ENCODE measurements at regions not wholly inside any gene's neighbourhood (a gene's known extent, or its start where the extent isn't known, plus 50 kb on each side); places are given as distances from the start of the nearest gene placed in this dataset.

- no peaks in the 10 kb centered on the region for H3K27me3 ChIP-seq (ENCODE audit: low read depth)
- DNase-seq: no peak
- no peaks in the 10 kb centered on the region for H3K9me3 ChIP-seq
- no peak for TF ChIP-seq CTCF (IDR thresholded peaks at IDR 0.05)
- no peaks in the 10 kb centered on the region for H3K36me3 ChIP-seq
- no peaks in the 10 kb centered on the region for H3K4me1 ChIP-seq
- H3K4me3 ChIP-seq: no peak overlapping the region
- intact Hi-C loops (cut with DNase I): no loop called here
- ATAC-seq: no peak
- no peak overlapping the region for H3K27ac ChIP-seq
Measured at GRCh38 chr7:82511542-82511941, 68.0 kb upstream of the CACNA2D1 start.

DNA sequence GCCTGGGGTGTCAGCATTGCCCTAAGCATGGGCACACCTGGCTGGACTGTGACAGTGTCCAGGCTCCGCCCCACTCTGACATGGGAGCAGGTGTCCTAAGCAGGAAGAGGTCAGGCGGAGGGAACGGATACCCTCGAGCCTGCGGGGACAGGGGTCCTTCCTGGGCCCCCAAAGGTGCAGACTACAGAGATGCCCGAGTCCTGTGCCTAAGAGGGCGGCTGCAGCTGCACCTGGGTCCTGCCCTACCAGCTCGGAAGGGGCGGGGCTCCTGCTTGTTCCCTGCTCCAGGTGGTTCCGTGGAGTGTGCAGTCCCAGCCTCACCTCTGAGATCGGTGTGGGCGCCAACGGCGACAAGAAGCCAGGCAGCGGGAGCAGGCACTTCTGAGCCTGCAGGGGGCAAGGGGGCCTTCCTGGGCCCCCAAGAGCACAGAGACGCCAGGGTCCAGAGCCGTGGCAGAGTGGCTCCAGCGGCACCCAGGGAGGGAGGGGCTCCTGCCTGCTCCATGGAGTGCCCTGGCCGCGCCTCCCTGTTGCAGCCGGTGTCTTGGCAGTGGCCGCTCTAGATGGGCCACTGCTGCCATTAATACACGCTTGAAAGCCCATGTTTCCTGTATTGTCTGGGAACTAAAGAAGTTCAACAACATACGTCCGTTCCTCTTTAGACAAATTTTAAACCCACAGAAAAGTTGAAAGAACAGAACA lies 64.5 kb upstream of the CACNA2D1 start:
- Histone ChIP-seq H3K9me3 (no peaks in the 10 kb centered on the region), H3K4me3 (peak overlapping the region; percentile 46), H3K27me3 (ENCODE audit: low read depth) (no peaks in the 10 kb centered on the region), H3K36me3 (no peaks in the 10 kb centered on the region), H3K27ac (no peak overlapping the region), H3K4me1 (no peaks in the 10 kb centered on the region)
- DNase-seq (no peak), ATAC-seq (peak; percentile 81 to 90)
- intact Hi-C loops (cut with DNase I): no loop called here
- no peak for TF ChIP-seq CTCF (IDR thresholded peaks at IDR 0.05)

- Histone ChIP-seq H3K4me1 (no peaks in the 10 kb centered on the region), H3K4me3 (peak overlapping the region; percentile 46), H3K27ac (no peak overlapping the region), H3K36me3 (no peaks in the 10 kb centered on the region), H3K27me3 (ENCODE audit: low read depth) (no peaks in the 10 kb centered on the region), H3K9me3 (no peaks in the 10 kb centered on the region)
- no peak for TF ChIP-seq CTCF (IDR thresholded peaks at IDR 0.05)
- peak; percentile 24 to 37 for ATAC-seq
- intact Hi-C loops (cut with DNase I): no loop called here
- DNase-seq: no peak
Measured at GRCh38 chr7:82507365-82507975, 63.9 kb upstream of the CACNA2D1 start.

- no peak for DNase-seq
- no peaks in the 10 kb centered on the region for H3K27me3 ChIP-seq (ENCODE audit: low read depth)
- no peaks in the 10 kb centered on the region for H3K4me1 ChIP-seq
- no peaks in the 10 kb centered on the region for H3K36me3 ChIP-seq
- H3K9me3 ChIP-seq: no peaks in the 10 kb centered on the region
- intact Hi-C loops (cut with DNase I): no loop called here
- no peak overlapping the region for H3K4me3 ChIP-seq
- no peak overlapping the region for H3K27ac ChIP-seq
- peak in 1 of 2 donors; percentile 50 for ATAC-seq
- no peak for TF ChIP-seq CTCF (IDR thresholded peaks at IDR 0.05)
Measured at GRCh38 chr7:82506702-82507101, 63.1 kb upstream of the CACNA2D1 start.

- Histone ChIP-seq H3K27me3 (ENCODE audit: low read depth) (no peaks in the 10 kb centered on the region), H3K4me1 (no peaks in the 10 kb centered on the region), H3K27ac (no peak overlapping the region), H3K9me3 (no peaks in the 10 kb centered on the region), H3K4me3 (no peak overlapping the region), H3K36me3 (no peaks in the 10 kb centered on the region)
- no peak for ATAC-seq
- intact Hi-C loops (cut with DNase I): no loop called here
- TF ChIP-seq CTCF (IDR thresholded peaks at IDR 0.05): no peak
- DNase-seq: no peak
Measured at GRCh38 chr7:82506208-82506607, 62.6 kb upstream of the CACNA2D1 start.

All from lower lobe of right lung (tissue), 2 donors.